HCT116 (cell line): ENCODE measurements at regions not wholly inside any gene's neighbourhood (a gene's known extent, or its start where the extent isn't known, plus 50 kb on each side); places are given as distances from the start of the nearest gene placed in this dataset.

ENCODE experiments used
- ATAC-seq: fragments of 200-7000 bp; cut with Tn5 transposase; 2 replicates; pipeline ENCODE4 v1.9.1; 2020; ENCODE audit warnings: mild to moderate bottlenecking, moderate library complexity
- BruUV-seq: library from RNA; stranded (reverse); fragments of 400-500 nt; replicated peaks from 2 replicates; lab custom pipeline; 2021; lab: Mats Ljungman, UMichigan
- CTCF ChIA-PET: fragments of 300-600 bp; sonication (Branson Sonifier 250); formaldehyde crosslinking; loops from one replicate; lab custom pipeline; 2021; ENCODE audit warnings: antibody characterized with exemption; lab: Charles Lee
- POLR2A ChIA-PET: fragments of 300-600, 350-600 bp; sonication (Branson Sonifier 250); formaldehyde crosslinking; loops from one replicate; lab custom pipeline; 2021; ENCODE audit warnings: antibody characterized with exemption; lab: Charles Lee
- RAD21 ChIA-PET, 2 experiments: fragments of 300-600 bp; sonication (Branson Sonifier 250); formaldehyde crosslinking; loops; one replicate each; lab custom pipeline; 2023; ENCODE audit warnings: low total read pairs in 2 of 2; ENCODE audit not compliant: uncharacterized antibody in 2 of 2, unreplicated experiment in 2 of 2, low non-redundant PET in 1 of 2; lab: Charles Lee
- DNase-seq: peaks from one replicate; pipeline ENCODE4 v3.0.0-alpha.2; 2010; ENCODE audit warnings: low read depth, low spot score
- H2AFZ ChIP-seq: fragments of 200-600 bp; shearing (Covaris generic), sonication (generic); 2 replicates; pipeline ENCODE4 v1.6.1; 2017; ENCODE audit warnings: low read depth, mixed run types, mixed read lengths, antibody characterized with exemption, low read length; ENCODE audit not compliant: poor library complexity, severe bottlenecking
- H3K27ac ChIP-seq: 2 replicates; pipeline ENCODE4 v1.5.1; 2012; ENCODE audit warnings: low read depth, low read length
- H3K27me3 ChIP-seq: fragments of 200-600 bp; sonication (generic); 2 replicates; pipeline ENCODE4 v1.6.1; 2016; ENCODE audit warnings: mixed run types, low read length, mixed read lengths; ENCODE audit not compliant: insufficient read depth
- H3K36me3 ChIP-seq, 2 experiments: fragments of 200-500 bp in 1 of 2; fragments of 200-600 bp in 1 of 2; sonication (Bioruptor generic) in 1 of 2; sonication (generic) in 1 of 2; 2 replicates each; pipeline versions ENCODE4 v1.5.1 to v1.6.1; 2014 to 2016; ENCODE audit warnings: low read length in 2 of 2, inconsistent platforms in 1 of 2, mixed read lengths in 1 of 2, mixed run types in 1 of 2; ENCODE audit not compliant: insufficient read depth in 2 of 2, control insufficient read depth in 1 of 2
- H3K4me1 ChIP-seq, 2 experiments: fragments of 200-600 bp in 1 of 2; sonication (generic) in 1 of 2; 2 replicates each; pipeline versions ENCODE4 v1.5.1 to v1.6.1; 2012 to 2017; ENCODE audit warnings: low read length in 2 of 2, inconsistent platforms in 1 of 2, mild to moderate bottlenecking in 1 of 2, mixed read lengths in 1 of 2, mixed run types in 1 of 2, moderate library complexity in 1 of 2; ENCODE audit not compliant: insufficient read depth in 2 of 2, control insufficient read depth in 1 of 2
- H3K4me2 ChIP-seq: fragments of 200-600 bp; sonication (generic); 2 replicates; pipeline ENCODE4 v1.6.1; 2017; ENCODE audit warnings: mixed run types, low read length, mixed read lengths
- H3K4me3 ChIP-seq, 2 experiments: fragments of 200-600 bp in 1 of 2; sonication (generic) in 1 of 2; replicated peaks in 1 of 2; 2 replicates each; pipeline ENCODE4 v1.5.1; 2011 to 2016; ENCODE audit warnings: low read length in 2 of 2, control low read depth in 1 of 2, low read depth in 1 of 2, mild to moderate bottlenecking in 1 of 2, mixed read lengths in 1 of 2, mixed run types in 1 of 2
- H3K79me2 ChIP-seq: fragments of 200-600 bp; sonication (generic); 2 replicates; pipeline ENCODE4 v1.6.1; 2017; ENCODE audit warnings: mild to moderate bottlenecking, mixed run types, low read length, moderate library complexity, mixed read lengths; ENCODE audit not compliant: insufficient read depth
- H3K9ac ChIP-seq: fragments of 200-600 bp; sonication (generic); 2 replicates; pipeline ENCODE4 v1.6.1; 2016; ENCODE audit warnings: low read length, mixed read lengths
- H3K9me2 ChIP-seq: fragments of 200-600 bp; sonication (generic), shearing (Covaris generic); 2 replicates; pipeline ENCODE4 v1.6.1; 2017; ENCODE audit warnings: mixed run types, mild to moderate bottlenecking, moderate library complexity; ENCODE audit not compliant: insufficient read depth
- H3K9me3 ChIP-seq, 2 experiments: fragments of 200-500 bp in 1 of 2; fragments of 200-600 bp in 1 of 2; sonication (Bioruptor generic) in 1 of 2; sonication (generic) in 1 of 2; 2 replicates each; pipeline ENCODE4 v1.6.1; 2014 to 2017; ENCODE audit warnings: low read length in 2 of 2, mixed read lengths in 2 of 2, inconsistent platforms in 1 of 2, low read depth in 1 of 2, mild to moderate bottlenecking in 1 of 2, mixed run types in 1 of 2, moderate library complexity in 1 of 2; ENCODE audit not compliant: control insufficient read depth in 1 of 2, insufficient read depth in 1 of 2
- H4K20me1 ChIP-seq: fragments of 200-600 bp; sonication (generic), shearing (Covaris generic); 2 replicates; pipeline ENCODE4 v1.6.1; 2017; ENCODE audit warnings: mixed run types, mild to moderate bottlenecking, moderate library complexity; ENCODE audit not compliant: insufficient read depth
- CBX3 ChIP-seq: IDR thresholded peaks from 2 replicates; pipeline ENCODE4 v1.6.1; 2012; ENCODE audit warnings: low read depth
- CEBPB ChIP-seq: IDR thresholded peaks from 2 replicates; pipeline ENCODE4 v1.6.1; 2012; ENCODE audit warnings: low read depth
- EGR1 ChIP-seq: IDR thresholded peaks from 2 replicates; pipeline ENCODE4 v1.6.1; 2012; ENCODE audit warnings: low read depth
- EZH2 ChIP-seq: fragments of 200-600 bp; sonication (generic); IDR thresholded peaks from 2 replicates; pipeline ENCODE4 v1.6.1; 2017; ENCODE audit warnings: antibody characterized with exemption, mixed run types
- EZH2phosphoT487 ChIP-seq: fragments of 200-600 bp; IDR thresholded peaks from 2 replicates; pipeline ENCODE4 v1.6.1; 2018; ENCODE audit warnings: antibody characterized with exemption, borderline replicate concordance
- JUND ChIP-seq: IDR thresholded peaks from 2 replicates; pipeline ENCODE4 v1.6.1; 2012
- POLR2AphosphoS5 ChIP-seq: IDR thresholded peaks from 2 replicates; pipeline ENCODE4 v1.6.1; 2011; ENCODE audit warnings: mild to moderate bottlenecking, low read depth, low read length, moderate library complexity
- RAD21 ChIP-seq: IDR thresholded peaks from 2 replicates; pipeline ENCODE4 v1.6.1; 2012; ENCODE audit warnings: low read depth, mild to moderate bottlenecking
- SIN3A ChIP-seq: IDR thresholded peaks from 2 replicates; pipeline ENCODE4 v1.6.1; 2012; ENCODE audit warnings: low read depth
- SP1 ChIP-seq: IDR thresholded peaks from 2 replicates; pipeline ENCODE4 v1.6.1; 2012; ENCODE audit warnings: low read depth
- SRF ChIP-seq: IDR thresholded peaks from 2 replicates; pipeline ENCODE4 v1.6.1; 2012; ENCODE audit warnings: low read depth
- TCF7L2 ChIP-seq: IDR thresholded peaks from 2 replicates; pipeline ENCODE4 v1.7.0; 2011; ENCODE audit warnings: borderline replicate concordance, inconsistent platforms; ENCODE audit not compliant: insufficient read depth, insufficient read length; ENCODE audit errors: extremely low read depth
- YY1 ChIP-seq: IDR thresholded peaks from 2 replicates; pipeline ENCODE4 v1.6.1; 2011; ENCODE audit warnings: low read length, low read depth, moderate library complexity, mild to moderate bottlenecking; ENCODE audit not compliant: insufficient replicate concordance; ENCODE audit errors: extremely low read depth
- ZFX ChIP-seq: fragments of 450-650 bp; IDR thresholded peaks from 2 replicates; pipeline ENCODE4 v1.6.1; 2017
- ZNF274 ChIP-seq: fragments of 200-500 bp; sonication (Bioruptor generic); IDR thresholded peaks from 2 replicates; pipeline ENCODE4 v1.6.1; 2014; ENCODE audit warnings: mild to moderate bottlenecking, low read depth, low read length, inconsistent platforms
- intact Hi-C: fragments of 100-400 bp; cut with micrococcal nuclease; formaldehyde crosslinking; loops from 2 replicates; pipeline ENCODE4 v1.10.0; 2022
- TF ChIP-seq, protein P1 (sequence below): IDR thresholded peaks from 2 replicates; pipeline ENCODE4 v1.6.1; 2011; ENCODE audit warnings: mild to moderate bottlenecking, low read length, moderate library complexity; ENCODE audit not compliant: insufficient replicate concordance; ENCODE audit errors: extremely low read depth
- TF ChIP-seq, protein P2 (sequence below): IDR thresholded peaks from 2 replicates; pipeline ENCODE4 v1.6.1; 2012; ENCODE audit warnings: low read depth
- TF ChIP-seq, protein P3 (sequence below): IDR thresholded peaks from 2 replicates; pipeline ENCODE4 v1.6.1; 2012
- TF ChIP-seq, protein P4 (sequence below), 3 experiments: fragments of 200-600 bp in 1 of 3; sonication (generic) in 1 of 3; IDR thresholded peaks in 2 of 3; conservative IDR thresholded peaks in 1 of 3; 2 replicates each; pipeline ENCODE4 v1.5.1; 2012 to 2017; ENCODE audit warnings: low read depth in 2 of 3, low read length in 2 of 3, antibody characterized with exemption in 1 of 3, borderline replicate concordance in 1 of 3, control low read depth in 1 of 3, mild to moderate bottlenecking in 1 of 3, mixed read lengths in 1 of 3, mixed run types in 1 of 3, moderate library complexity in 1 of 3; ENCODE audit not compliant: insufficient read depth in 1 of 3

DNA sequence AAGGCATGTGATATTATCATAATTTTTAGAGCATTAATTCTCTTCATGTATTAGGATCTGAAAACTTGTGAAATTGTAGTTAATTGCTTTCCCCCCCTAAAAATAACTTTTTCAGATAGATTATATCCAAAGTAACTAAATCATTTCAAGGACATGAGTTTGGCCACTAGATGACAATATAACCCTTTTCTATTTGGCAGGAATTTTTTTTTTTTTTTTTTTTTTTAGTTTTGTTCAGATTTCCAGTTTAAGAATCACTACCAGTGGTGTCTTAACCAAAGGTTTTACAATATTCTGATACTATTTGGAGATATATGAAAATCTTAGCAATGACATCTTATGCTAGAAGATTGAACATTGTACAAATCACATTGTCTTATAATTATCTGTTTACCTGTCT lies 370.8 kb downstream of the AMY1C start:
- intact Hi-C loops: no loop called here
- ChIA-PET CTCF (no interaction called here), RAD21 (no interaction called here)

More for the DNA sequence above, 370.8 kb downstream of the AMY1C start:
- Histone ChIP-seq H3K27me3 (no peaks in the 10 kb centered on the region), H3K27ac (no peak overlapping the region), H3K9me3 (peaks cover 0 to 9% of the 10 kb centered on the region in 2 experiments; a peak in 2 of 4 replicates), H2AFZ (no peak overlapping the region), H3K9ac (no peak overlapping the region), H3K4me3 (no peak overlapping the region), H3K4me2 (no peak overlapping the region), H4K20me1 (no peaks in the 10 kb centered on the region), H3K4me1 (no peaks in the 10 kb centered on the region), H3K9me2 (no peaks in the 10 kb centered on the region), H3K36me3 (no peaks in the 10 kb centered on the region), H3K79me2 (no peaks in the 10 kb centered on the region)
- ATAC-seq (no peak), DNase-seq (no peak)
- BruUV-seq: no TSS peak
- TF ChIP-seq ZFX (no peak), CEBPB (no peak), SIN3A (no peak), SRF (no peak), JUND (no peak), CBX3 (no peak), EZH2phosphoT487 (no peak), TCF7L2 (no peak), POLR2AphosphoS5 (no peak), ZNF274 (no peak), RAD21 (no peak), EZH2 (no peak), SP1 (no peak), YY1 (no peak), EGR1 (no peak)
- TF ChIP-seq, protein P1, sequence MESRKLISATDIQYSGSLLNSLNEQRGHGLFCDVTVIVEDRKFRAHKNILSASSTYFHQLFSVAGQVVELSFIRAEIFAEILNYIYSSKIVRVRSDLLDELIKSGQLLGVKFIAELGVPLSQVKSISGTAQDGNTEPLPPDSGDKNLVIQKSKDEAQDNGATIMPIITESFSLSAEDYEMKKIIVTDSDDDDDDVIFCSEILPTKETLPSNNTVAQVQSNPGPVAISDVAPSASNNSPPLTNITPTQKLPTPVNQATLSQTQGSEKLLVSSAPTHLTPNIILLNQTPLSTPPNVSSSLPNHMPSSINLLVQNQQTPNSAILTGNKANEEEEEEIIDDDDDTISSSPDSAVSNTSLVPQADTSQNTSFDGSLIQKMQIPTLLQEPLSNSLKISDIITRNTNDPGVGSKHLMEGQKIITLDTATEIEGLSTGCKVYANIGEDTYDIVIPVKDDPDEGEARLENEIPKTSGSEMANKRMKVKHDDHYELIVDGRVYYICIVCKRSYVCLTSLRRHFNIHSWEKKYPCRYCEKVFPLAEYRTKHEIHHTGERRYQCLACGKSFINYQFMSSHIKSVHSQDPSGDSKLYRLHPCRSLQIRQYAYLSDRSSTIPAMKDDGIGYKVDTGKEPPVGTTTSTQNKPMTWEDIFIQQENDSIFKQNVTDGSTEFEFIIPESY: no peak
- TF ChIP-seq, protein P2, sequence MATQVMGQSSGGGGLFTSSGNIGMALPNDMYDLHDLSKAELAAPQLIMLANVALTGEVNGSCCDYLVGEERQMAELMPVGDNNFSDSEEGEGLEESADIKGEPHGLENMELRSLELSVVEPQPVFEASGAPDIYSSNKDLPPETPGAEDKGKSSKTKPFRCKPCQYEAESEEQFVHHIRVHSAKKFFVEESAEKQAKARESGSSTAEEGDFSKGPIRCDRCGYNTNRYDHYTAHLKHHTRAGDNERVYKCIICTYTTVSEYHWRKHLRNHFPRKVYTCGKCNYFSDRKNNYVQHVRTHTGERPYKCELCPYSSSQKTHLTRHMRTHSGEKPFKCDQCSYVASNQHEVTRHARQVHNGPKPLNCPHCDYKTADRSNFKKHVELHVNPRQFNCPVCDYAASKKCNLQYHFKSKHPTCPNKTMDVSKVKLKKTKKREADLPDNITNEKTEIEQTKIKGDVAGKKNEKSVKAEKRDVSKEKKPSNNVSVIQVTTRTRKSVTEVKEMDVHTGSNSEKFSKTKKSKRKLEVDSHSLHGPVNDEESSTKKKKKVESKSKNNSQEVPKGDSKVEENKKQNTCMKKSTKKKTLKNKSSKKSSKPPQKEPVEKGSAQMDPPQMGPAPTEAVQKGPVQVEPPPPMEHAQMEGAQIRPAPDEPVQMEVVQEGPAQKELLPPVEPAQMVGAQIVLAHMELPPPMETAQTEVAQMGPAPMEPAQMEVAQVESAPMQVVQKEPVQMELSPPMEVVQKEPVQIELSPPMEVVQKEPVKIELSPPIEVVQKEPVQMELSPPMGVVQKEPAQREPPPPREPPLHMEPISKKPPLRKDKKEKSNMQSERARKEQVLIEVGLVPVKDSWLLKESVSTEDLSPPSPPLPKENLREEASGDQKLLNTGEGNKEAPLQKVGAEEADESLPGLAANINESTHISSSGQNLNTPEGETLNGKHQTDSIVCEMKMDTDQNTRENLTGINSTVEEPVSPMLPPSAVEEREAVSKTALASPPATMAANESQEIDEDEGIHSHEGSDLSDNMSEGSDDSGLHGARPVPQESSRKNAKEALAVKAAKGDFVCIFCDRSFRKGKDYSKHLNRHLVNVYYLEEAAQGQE: no peak
- TF ChIP-seq, protein P3, sequence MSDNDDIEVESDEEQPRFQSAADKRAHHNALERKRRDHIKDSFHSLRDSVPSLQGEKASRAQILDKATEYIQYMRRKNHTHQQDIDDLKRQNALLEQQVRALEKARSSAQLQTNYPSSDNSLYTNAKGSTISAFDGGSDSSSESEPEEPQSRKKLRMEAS: no peak
- TF ChIP-seq, protein P4, sequence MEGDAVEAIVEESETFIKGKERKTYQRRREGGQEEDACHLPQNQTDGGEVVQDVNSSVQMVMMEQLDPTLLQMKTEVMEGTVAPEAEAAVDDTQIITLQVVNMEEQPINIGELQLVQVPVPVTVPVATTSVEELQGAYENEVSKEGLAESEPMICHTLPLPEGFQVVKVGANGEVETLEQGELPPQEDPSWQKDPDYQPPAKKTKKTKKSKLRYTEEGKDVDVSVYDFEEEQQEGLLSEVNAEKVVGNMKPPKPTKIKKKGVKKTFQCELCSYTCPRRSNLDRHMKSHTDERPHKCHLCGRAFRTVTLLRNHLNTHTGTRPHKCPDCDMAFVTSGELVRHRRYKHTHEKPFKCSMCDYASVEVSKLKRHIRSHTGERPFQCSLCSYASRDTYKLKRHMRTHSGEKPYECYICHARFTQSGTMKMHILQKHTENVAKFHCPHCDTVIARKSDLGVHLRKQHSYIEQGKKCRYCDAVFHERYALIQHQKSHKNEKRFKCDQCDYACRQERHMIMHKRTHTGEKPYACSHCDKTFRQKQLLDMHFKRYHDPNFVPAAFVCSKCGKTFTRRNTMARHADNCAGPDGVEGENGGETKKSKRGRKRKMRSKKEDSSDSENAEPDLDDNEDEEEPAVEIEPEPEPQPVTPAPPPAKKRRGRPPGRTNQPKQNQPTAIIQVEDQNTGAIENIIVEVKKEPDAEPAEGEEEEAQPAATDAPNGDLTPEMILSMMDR (IDR thresholded peaks at IDR 0.05 in 2 of 3, conservative IDR thresholded peaks at IDR 0.05 in 1 of 3; ENCODE audit: borderline replicate concordance in 1 of 3, insufficient read depth in 1 of 3, low read depth in 2 of 3, low read length in 2 of 3): no peak; a peak in 1 of 6 replicates
- POLR2A ChIA-PET: no interaction called here
